ENCODE measurements at regions not wholly inside any gene's neighbourhood (a gene's known extent, or its start where the extent isn't known, plus 50 kb on each side); places are given as distances from the start of the nearest gene placed in this dataset.

GRCh38 chr13:85663856-85664255, 135.4 kb downstream of the SLITRK6 start:
- no peak for DNase-seq (ENCODE audit: low read depth)

GRCh38 chr13:85662186-85662585, 137.0 kb downstream of the SLITRK6 start:
- no peak for DNase-seq (ENCODE audit: low read depth)

GRCh38 chr13:85661675-85662074, 137.5 kb downstream of the SLITRK6 start:
- DNase-seq (ENCODE audit: low read depth): no peak

- peak; percentile 16 for DNase-seq (ENCODE audit: low read depth)
These were observed 139.7 kb downstream of the SLITRK6 start for GRCh38 chr13:85659493-85659892.

GRCh38 chr13:85657942-85658341, 141.3 kb downstream of the SLITRK6 start:
- DNase-seq (ENCODE audit: low read depth): no peak

- DNase-seq (ENCODE audit: low read depth): no peak
These were observed 144.2 kb downstream of the SLITRK6 start for GRCh38 chr13:85655040-85655439.

GRCh38 chr13:85654227-85654626, 145.0 kb downstream of the SLITRK6 start:
- no peak for DNase-seq (ENCODE audit: low read depth)

GRCh38 chr13:85653681-85654080, 145.5 kb downstream of the SLITRK6 start:
- no peak for DNase-seq (ENCODE audit: low read depth)

- DNase-seq (ENCODE audit: low read depth): no peak
These were observed 146.7 kb downstream of the SLITRK6 start for GRCh38 chr13:85652491-85652890.

GRCh38 chr13:85651440-85651839, 147.8 kb downstream of the SLITRK6 start:
- no peak for DNase-seq (ENCODE audit: low read depth)

- no peak for DNase-seq (ENCODE audit: low read depth)
These were observed 148.6 kb downstream of the SLITRK6 start for GRCh38 chr13:85650613-85651012.

GRCh38 chr13:85640727-85641126, 158.5 kb downstream of the SLITRK6 start:
- DNase-seq (ENCODE audit: low read depth): no peak

- no peak for DNase-seq (ENCODE audit: low read depth)
These were observed 160.3 kb downstream of the SLITRK6 start for GRCh38 chr13:85638815-85639393.

- no peak for DNase-seq (ENCODE audit: low read depth)
These were observed 161.0 kb downstream of the SLITRK6 start for GRCh38 chr13:85638265-85638664.

- no peak for DNase-seq (ENCODE audit: low read depth)
These were observed 166.6 kb downstream of the SLITRK6 start for GRCh38 chr13:85632526-85633195.

- no peak for DNase-seq (ENCODE audit: low read depth)
These were observed 167.4 kb downstream of the SLITRK6 start for GRCh38 chr13:85631801-85632200.

GRCh38 chr13:85626603-85627002, 172.6 kb downstream of the SLITRK6 start:
- DNase-seq (ENCODE audit: low read depth): no peak

- DNase-seq (ENCODE audit: low read depth): no peak
These were observed 179.9 kb downstream of the SLITRK6 start for GRCh38 chr13:85619321-85619720.

- DNase-seq (ENCODE audit: low read depth): no peak
These were observed 180.7 kb downstream of the SLITRK6 start for GRCh38 chr13:85618521-85618920.

- no peak for DNase-seq (ENCODE audit: low read depth)
These were observed 182.9 kb downstream of the SLITRK6 start for GRCh38 chr13:85616275-85616674.

- no peak for DNase-seq (ENCODE audit: low read depth)
These were observed 184.2 kb downstream of the SLITRK6 start for GRCh38 chr13:85615031-85615430.

- DNase-seq (ENCODE audit: low read depth): no peak
These were observed 189.2 kb downstream of the SLITRK6 start for GRCh38 chr13:85610024-85610423.

GRCh38 chr13:85608255-85608829, 190.9 kb downstream of the SLITRK6 start:
- no peak for DNase-seq (ENCODE audit: low read depth)

- DNase-seq (ENCODE audit: low read depth): no peak
These were observed 195.5 kb downstream of the SLITRK6 start for GRCh38 chr13:85603735-85604134.

All from fibroblast of the conjunctiva (primary cell).